ENCODE measurements at regions not wholly inside any gene's neighbourhood (a gene's known extent, or its start where the extent isn't known, plus 50 kb on each side); places are given as distances from the start of the nearest gene placed in this dataset.

- no peak for DNase-seq (ENCODE audit: extremely low spot score)
- ChIA-PET CTCF (no interaction called here), POLR2A (no interaction called here)
These were observed 428.7 kb downstream of the INHBA start for GRCh38 chr7:41274179-41274578.

GRCh38 chr7:41272664-41273063 lies 430.2 kb downstream of the INHBA start:
- CTCF ChIA-PET: no interaction called here
- no peak for TF ChIP-seq CTCF (IDR thresholded peaks at IDR 0.05; ENCODE audit: control extremely low read depth, extremely low read depth, low read depth, missing control alignments)
- no peak for DNase-seq (ENCODE audit: extremely low spot score)
- POLR2A ChIA-PET: no interaction called here

More at GRCh38 chr7:41274179-41274578, 428.7 kb downstream of the INHBA start:
- TF ChIP-seq CTCF (IDR thresholded peaks at IDR 0.05; ENCODE audit: control extremely low read depth, extremely low read depth, low read depth, missing control alignments): no peak

- ChIA-PET POLR2A (no interaction called here), CTCF (no interaction called here)
- no peak for DNase-seq (ENCODE audit: extremely low spot score)
- TF ChIP-seq CTCF (IDR thresholded peaks at IDR 0.05; ENCODE audit: control extremely low read depth, extremely low read depth, low read depth, missing control alignments): no peak
These were observed 434.0 kb downstream of the INHBA start for GRCh38 chr7:41268878-41269277.

GRCh38 chr7:41261080-41261479 lies 441.8 kb downstream of the INHBA start:
- CTCF ChIA-PET: no interaction called here
- no peak for DNase-seq (ENCODE audit: extremely low spot score)
- POLR2A ChIA-PET: no interaction called here
- no peak for TF ChIP-seq CTCF (IDR thresholded peaks at IDR 0.05; ENCODE audit: control extremely low read depth, extremely low read depth, low read depth, missing control alignments)

- CTCF ChIA-PET: no interaction called here
- POLR2A ChIA-PET: no interaction called here
- no peak for TF ChIP-seq CTCF (IDR thresholded peaks at IDR 0.05; ENCODE audit: control extremely low read depth, extremely low read depth, low read depth, missing control alignments)
- no peak for DNase-seq (ENCODE audit: extremely low spot score)
These were observed 445.2 kb downstream of the INHBA start for GRCh38 chr7:41257660-41258059.

- CTCF ChIA-PET: interaction anchor here (1.5 kb wide), 1 partner anchor 8 kb away, joined by 4 read pairs; no protein-coding TSS in a partner anchor
- TF ChIP-seq CTCF (IDR thresholded peaks at IDR 0.05; ENCODE audit: control extremely low read depth, extremely low read depth, low read depth, missing control alignments): no peak
- DNase-seq (ENCODE audit: extremely low spot score): no peak
- POLR2A ChIA-PET: no interaction called here
These were observed 446.5 kb downstream of the INHBA start for GRCh38 chr7:41256186-41256945.

All from GM10248 (cell line).